Heart left ventricle (tissue), 16 donors: ENCODE measurements at regions not wholly inside any gene's neighbourhood (a gene's known extent, or its start where the extent isn't known, plus 50 kb on each side); places are given as distances from the start of the nearest gene placed in this dataset.

Source experiments
- ATAC-seq, 4 donors: fragments of 200-7000 bp; cut with Tn5 transposase; one replicate each; pipeline ENCODE4 v1.9.1; 2020 to 2022; ENCODE audit warnings: moderate library complexity in 4 of 4, mild to moderate bottlenecking in 3 of 4, moderate number of reproducible peaks in 1 of 4
- DNase-seq, 5 donors: peaks; one replicate each; pipeline ENCODE4 v3.0.0-alpha.2; 2020
- H3K27ac ChIP-seq, 12 donors: fragments of 200-600 bp; sonication (generic) in 4 of 12; one replicate each; pipeline versions ENCODE4 v1.5.0 to v1.8.0; 2016 to 2022; ENCODE audit warnings: mild to moderate bottlenecking in 2 of 12
- H3K27me3 ChIP-seq, 9 donors: fragments of 200-600 bp; sonication (generic) in 2 of 9; one replicate each; pipeline versions ENCODE4 v1.5.1 to v1.8.0; 2016 to 2022; ENCODE audit warnings: mild to moderate bottlenecking in 3 of 9
- H3K36me3 ChIP-seq, 9 donors: fragments of 200-600 bp; sonication (generic) in 2 of 9; one replicate each; pipeline versions ENCODE4 v1.5.0 to v1.8.0; 2018 to 2022; ENCODE audit warnings: mild to moderate bottlenecking in 2 of 9
- H3K4me1 ChIP-seq, 12 donors: fragments of 200-600 bp; sonication (generic) in 4 of 12; one replicate each; pipeline versions ENCODE4 v1.5.0 to v1.8.0; 2016 to 2022; ENCODE audit warnings: mild to moderate bottlenecking in 3 of 12
- H3K4me3 ChIP-seq, 12 donors: fragments of 200-600 bp; sonication (generic) in 4 of 12; one replicate each; pipeline versions ENCODE4 v1.5.0 to v1.8.0; 2017 to 2022; ENCODE audit warnings: mild to moderate bottlenecking in 9 of 12, moderate library complexity in 4 of 12
- H3K9me3 ChIP-seq, 12 donors: fragments of 200-600 bp; sonication (generic) in 4 of 12; one replicate each; pipeline versions ENCODE4 v1.5.0 to v1.8.0; 2016 to 2022; ENCODE audit warnings: mild to moderate bottlenecking in 1 of 12
- POLR2A ChIP-seq, 2 donors: fragments of 450-650 bp; IDR thresholded peaks; one replicate each; pipeline ENCODE4 v1.6.1; 2017; ENCODE audit warnings: antibody characterized with exemption in 2 of 2, mild to moderate bottlenecking in 2 of 2, moderate library complexity in 2 of 2
- WGBS, 4 donors: extraction: QIAGEN DNeasy Blood & Tissue Kit in 2 of 4; methylation state at CpG; one replicate each; pipeline versions ENCODE4 v1.1.5 to v1.1.7; 2013 to 2018; 5-methylcytosine and 5-hydroxymethylcytosine counted together
- intact Hi-C, 10 donors: fragments of 100-400 bp; cut with DNase I; formaldehyde crosslinking; loops; one replicate each; pipeline versions ENCODE4 v1.11.1 to v1.14.2; 2022
- TF ChIP-seq, protein P1 (sequence below), 12 donors: fragments of 200-600 bp; sonication (generic) in 4 of 12; IDR thresholded peaks; one replicate each; pipeline versions ENCODE4 v1.5.0 to v1.8.0; 2018 to 2022; ENCODE audit warnings: antibody characterized with exemption in 12 of 12, mild to moderate bottlenecking in 5 of 12
- donor health status: ischemic (EF 13 %, LVEDD 7.1; RV severe dilation, severe dysfunction).
- donor health status: healthy with polysubstance abuse.
- donor health status: DM: no; HTN: yes; CAD: no.
- donor health status: DM: no; HTN: no; CAD: no.
- donor health status: ischemic (EF 25% LVEDD 6.9; RV normal size, moderate dysfunction).
- donor health status: ischemic (EF 25% LVEDD 5.7; RV mildly dilated, moderate dysfunction).
- donor health status: healthy.
- donor health status: DM: yes; HTN: yes; CAD: no.
- donor health status: ischemic (EF 35%, LVEDD 5.7; RV mildly dilated, moderate dysfunction).
- donor health status: nonischemic (EF 11% LVEDD 7.7; RV severe dilation, severe dysfunction).
- donor health status: DM: yes; HTN: yes; CAD: no.
- donor health status: PGD.
- donor health status: ischemic (EF 29% LVEDD 5.4; RV normal size, mild dysfunction).
- donor health status: nonischemic (EF 23%, LVEDD 6.1; RV moderate dilation, normal function).

DNA sequence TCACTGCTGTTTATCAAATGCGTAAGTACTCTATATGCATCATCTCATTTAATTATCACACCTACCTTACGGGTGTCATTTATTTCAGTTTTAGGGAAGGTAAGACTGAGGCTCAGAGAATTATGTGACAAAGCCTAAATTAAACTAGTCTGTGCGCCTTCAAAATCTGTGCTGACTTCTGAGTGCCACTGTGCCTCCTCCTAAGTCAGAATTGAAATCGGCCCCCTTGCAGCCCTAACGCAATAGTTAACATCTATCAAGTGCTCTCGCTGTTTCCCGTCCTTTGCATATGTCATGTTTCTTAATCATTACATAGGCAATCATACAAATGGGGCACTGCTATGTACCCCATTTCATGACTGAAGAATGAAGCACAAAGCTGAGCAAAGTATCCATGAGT is 79.0 kb upstream of the PDE10A start:
- TF ChIP-seq POLR2A (IDR thresholded peaks at IDR 0.05), result no peak
- TF ChIP-seq, protein P1, sequence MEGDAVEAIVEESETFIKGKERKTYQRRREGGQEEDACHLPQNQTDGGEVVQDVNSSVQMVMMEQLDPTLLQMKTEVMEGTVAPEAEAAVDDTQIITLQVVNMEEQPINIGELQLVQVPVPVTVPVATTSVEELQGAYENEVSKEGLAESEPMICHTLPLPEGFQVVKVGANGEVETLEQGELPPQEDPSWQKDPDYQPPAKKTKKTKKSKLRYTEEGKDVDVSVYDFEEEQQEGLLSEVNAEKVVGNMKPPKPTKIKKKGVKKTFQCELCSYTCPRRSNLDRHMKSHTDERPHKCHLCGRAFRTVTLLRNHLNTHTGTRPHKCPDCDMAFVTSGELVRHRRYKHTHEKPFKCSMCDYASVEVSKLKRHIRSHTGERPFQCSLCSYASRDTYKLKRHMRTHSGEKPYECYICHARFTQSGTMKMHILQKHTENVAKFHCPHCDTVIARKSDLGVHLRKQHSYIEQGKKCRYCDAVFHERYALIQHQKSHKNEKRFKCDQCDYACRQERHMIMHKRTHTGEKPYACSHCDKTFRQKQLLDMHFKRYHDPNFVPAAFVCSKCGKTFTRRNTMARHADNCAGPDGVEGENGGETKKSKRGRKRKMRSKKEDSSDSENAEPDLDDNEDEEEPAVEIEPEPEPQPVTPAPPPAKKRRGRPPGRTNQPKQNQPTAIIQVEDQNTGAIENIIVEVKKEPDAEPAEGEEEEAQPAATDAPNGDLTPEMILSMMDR (IDR thresholded peaks at IDR 0.05), result no peak
- 90 to 96% (median 95%) methylated on average over 7 of the region's 7 CpGs for WGBS, 4 donors
- intact Hi-C loops, result no loop called here
- ATAC-seq (no peak), DNase-seq (no peak)
- Histone ChIP-seq H3K9me3 (peaks cover 0 to 8% (median 0%) of the 10 kb centered on the region in 12 donors), H3K4me3 (no peak overlapping the region), H3K36me3 (no peaks in the 10 kb centered on the region), H3K27ac (no peak overlapping the region), H3K27me3 (no peaks in the 10 kb centered on the region), H3K4me1 (peaks cover 0 to 11% (median 4%) of the 10 kb centered on the region in 12 donors)

DNA sequence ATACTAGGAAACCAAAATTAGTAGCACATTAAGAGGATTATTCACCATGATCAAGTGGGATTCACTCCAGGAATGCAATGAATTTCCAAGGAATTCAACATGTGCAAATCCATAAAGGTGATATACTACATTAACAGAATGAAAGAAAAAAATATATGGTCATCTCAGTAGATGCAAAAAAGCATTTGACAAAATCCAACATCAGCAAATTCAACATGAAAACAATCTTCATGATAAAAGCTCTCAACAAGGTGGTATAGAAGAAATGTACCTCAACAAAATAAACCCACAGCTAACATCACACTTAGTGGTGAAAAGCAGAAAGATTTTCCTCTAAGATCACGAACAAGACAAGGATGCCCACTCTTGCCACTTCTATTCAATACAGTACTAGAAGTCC is 74.4 kb upstream of the PDE10A start:
- no peak for ATAC-seq
- Histone ChIP-seq H3K27me3 (no peaks in the 10 kb centered on the region), H3K4me3 (no peak overlapping the region), H3K27ac (no peak overlapping the region), H3K9me3 (peaks cover 0 to 9% (median 0%) of the 10 kb centered on the region in 12 donors), H3K36me3 (no peaks in the 10 kb centered on the region), H3K4me1 (no peaks in the 10 kb centered on the region)
- intact Hi-C loops, result no loop called here
- TF ChIP-seq, protein P1 (IDR thresholded peaks at IDR 0.05), result no peak
- no peak for TF ChIP-seq POLR2A (IDR thresholded peaks at IDR 0.05)
- DNase-seq, result no peak
- WGBS, 4 donors, result 80 to 89% (median 88%) methylated on average over 1 of the region's 1 CpG

GRCh38 chr6:165735065-165735464 is 72.0 kb upstream of the PDE10A start:
- intact Hi-C loops, result no loop called here
- no peak for TF ChIP-seq POLR2A (IDR thresholded peaks at IDR 0.05)
- TF ChIP-seq, protein P1 (IDR thresholded peaks at IDR 0.05), result no peak
- no peaks in the 10 kb centered on the region for H3K4me1 ChIP-seq
- no peak overlapping the region for H3K27ac ChIP-seq
- H3K9me3 ChIP-seq, result peaks cover 0 to 9% (median 0%) of the 10 kb centered on the region in 12 donors
- H3K4me3 ChIP-seq, result no peak overlapping the region
- ATAC-seq, result no peak
- no peak for DNase-seq
- no peaks in the 10 kb centered on the region for H3K27me3 ChIP-seq
- no peaks in the 10 kb centered on the region for H3K36me3 ChIP-seq

DNA sequence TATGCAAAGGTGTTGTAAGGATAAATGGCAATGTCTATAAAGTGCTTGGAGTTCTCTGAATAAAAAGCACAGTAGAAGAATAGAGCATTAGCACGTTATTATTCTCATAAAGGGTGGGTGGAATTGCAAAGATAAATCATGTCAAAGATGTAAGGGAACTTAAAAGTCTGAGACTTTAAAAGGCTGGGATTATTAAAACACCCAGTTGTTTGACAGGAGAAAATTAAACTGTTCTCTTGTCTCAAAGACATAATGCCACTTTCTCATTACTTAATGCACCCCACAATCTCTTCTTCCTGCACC is 70.4 kb upstream of the PDE10A start:
- no peak overlapping the region for H3K27ac ChIP-seq
- peaks cover 0 to 9% (median 0%) of the 10 kb centered on the region in 12 donors for H3K9me3 ChIP-seq
- H3K4me1 ChIP-seq, result no peaks in the 10 kb centered on the region
- ATAC-seq (no peak), DNase-seq (no peak)
- intact Hi-C loops, result loop anchor here in 2 of 10 donors (5.0 kb wide), 1 partner anchor 34 kb away; no protein-coding TSS in a partner anchor
- WGBS, 4 donors, result 73 to 91% (median 82%) methylated on average over 1 of the region's 1 CpG
- no peaks in the 10 kb centered on the region for H3K36me3 ChIP-seq
- no peaks in the 10 kb centered on the region for H3K27me3 ChIP-seq
- TF ChIP-seq, protein P1 (IDR thresholded peaks at IDR 0.05), result no peak
- TF ChIP-seq POLR2A (IDR thresholded peaks at IDR 0.05), result no peak
- no peak overlapping the region for H3K4me3 ChIP-seq
